ENCODE measurements at regions not wholly inside any gene's neighbourhood (a gene's known extent, or its start where the extent isn't known, plus 50 kb on each side); places are given as distances from the start of the nearest gene placed in this dataset.

- no peak for DNase-seq (ENCODE audit: low spot score)
- TF ChIP-seq, protein P1, sequence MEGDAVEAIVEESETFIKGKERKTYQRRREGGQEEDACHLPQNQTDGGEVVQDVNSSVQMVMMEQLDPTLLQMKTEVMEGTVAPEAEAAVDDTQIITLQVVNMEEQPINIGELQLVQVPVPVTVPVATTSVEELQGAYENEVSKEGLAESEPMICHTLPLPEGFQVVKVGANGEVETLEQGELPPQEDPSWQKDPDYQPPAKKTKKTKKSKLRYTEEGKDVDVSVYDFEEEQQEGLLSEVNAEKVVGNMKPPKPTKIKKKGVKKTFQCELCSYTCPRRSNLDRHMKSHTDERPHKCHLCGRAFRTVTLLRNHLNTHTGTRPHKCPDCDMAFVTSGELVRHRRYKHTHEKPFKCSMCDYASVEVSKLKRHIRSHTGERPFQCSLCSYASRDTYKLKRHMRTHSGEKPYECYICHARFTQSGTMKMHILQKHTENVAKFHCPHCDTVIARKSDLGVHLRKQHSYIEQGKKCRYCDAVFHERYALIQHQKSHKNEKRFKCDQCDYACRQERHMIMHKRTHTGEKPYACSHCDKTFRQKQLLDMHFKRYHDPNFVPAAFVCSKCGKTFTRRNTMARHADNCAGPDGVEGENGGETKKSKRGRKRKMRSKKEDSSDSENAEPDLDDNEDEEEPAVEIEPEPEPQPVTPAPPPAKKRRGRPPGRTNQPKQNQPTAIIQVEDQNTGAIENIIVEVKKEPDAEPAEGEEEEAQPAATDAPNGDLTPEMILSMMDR (IDR thresholded peaks at IDR 0.05; ENCODE audit: extremely low read depth, missing control alignments), result no peak
These were observed 49.8 kb upstream of the ANO6 start for GRCh38 chr12:45166056-45166455.
